Endothelial cell of umbilical vein (primary cell): ENCODE measurements at regions not wholly inside any gene's neighbourhood (a gene's known extent, or its start where the extent isn't known, plus 50 kb on each side); places are given as distances from the start of the nearest gene placed in this dataset.

ENCODE experiments used
- BruUV-seq: library from RNA; stranded (reverse); fragments of 400-500 nt; replicated peaks from 2 replicates; lab custom pipeline; 2021; lab: Mats Ljungman, UMichigan
- CTCF ChIA-PET: fragments of 300-600, 350-600 bp; sonication (Branson Sonifier 250); formaldehyde crosslinking; loops from one replicate; lab custom pipeline; 2021; ENCODE audit warnings: antibody characterized with exemption, inconsistent platforms; lab: Charles Lee
- POLR2A ChIA-PET: fragments of 300-600, 350-600 bp; sonication (Branson Sonifier 250); formaldehyde crosslinking; loops from one replicate; lab custom pipeline; 2021; ENCODE audit warnings: antibody characterized with exemption, inconsistent platforms; lab: Charles Lee
- DNase-seq: peaks from one replicate; pipeline ENCODE4 v3.0.0-alpha.2; 2011; ENCODE audit warnings: low read depth, low spot score
- FAIRE-seq: peaks from 2 replicates; lab custom pipeline; 2011; peaks lifted over from hg19 to GRCh38; lab: Jason Lieb, UNC
- H2AFZ ChIP-seq: 2 replicates; pipeline ENCODE4 v1.6.0; 2012; ENCODE audit warnings: low read depth, low read length, control low read depth, inconsistent platforms
- H3K27ac ChIP-seq: 2 replicates; pipeline ENCODE4 v1.5.1; 2011; ENCODE audit warnings: low read depth, mild to moderate bottlenecking, control low read depth, low read length, moderate library complexity; ENCODE audit not compliant: insufficient read depth
- H3K27me3 ChIP-seq, 2 experiments: 2 replicates each; pipeline versions ENCODE4 v1.6.0 to v1.6.1; 2011; ENCODE audit warnings: low read length in 2 of 2, mixed read lengths in 1 of 2; ENCODE audit not compliant: control insufficient read depth in 2 of 2, insufficient read depth in 2 of 2
- H3K36me3 ChIP-seq, 2 experiments: 2 replicates in 1 of 2; 3 replicates in 1 of 2; pipeline ENCODE4 v1.5.1; 2011; ENCODE audit warnings: low read length in 2 of 2, mild to moderate bottlenecking in 1 of 2, moderate library complexity in 1 of 2; ENCODE audit not compliant: control insufficient read depth in 2 of 2, insufficient read depth in 2 of 2; ENCODE audit errors: extremely low read depth in 1 of 2
- H3K4me1 ChIP-seq: 3 replicates; pipeline ENCODE4 v1.5.1; 2011; ENCODE audit warnings: mild to moderate bottlenecking, low read length; ENCODE audit not compliant: control insufficient read depth, insufficient read depth; ENCODE audit errors: extremely low read depth
- H3K4me2 ChIP-seq: 2 replicates; pipeline ENCODE4 v1.6.1; 2011; ENCODE audit warnings: low read length, control low read depth, mixed read lengths; ENCODE audit not compliant: insufficient read depth
- H3K4me3 ChIP-seq, 3 experiments: fragments of 200-600 bp in 1 of 3; sonication (generic), shearing (Covaris generic) in 1 of 3; replicated peaks in 1 of 3; 2 replicates each; pipeline ENCODE4 v1.5.1; 2011 to 2016; ENCODE audit warnings: control low read depth in 3 of 3, low read length in 3 of 3, mild to moderate bottlenecking in 2 of 3, inconsistent platforms in 1 of 3, low read depth in 1 of 3, moderate library complexity in 1 of 3; ENCODE audit not compliant: insufficient read depth in 1 of 3
- H3K79me2 ChIP-seq: 2 replicates; pipeline ENCODE4 v1.6.0; 2012; ENCODE audit warnings: low read length, inconsistent platforms; ENCODE audit not compliant: control insufficient read depth, insufficient read depth
- H3K9ac ChIP-seq: replicated peaks from 2 replicates; pipeline ENCODE3; 2011; ENCODE audit warnings: low read length, control low read depth; ENCODE audit not compliant: insufficient read depth; ENCODE audit errors: extremely low read depth
- H3K9me1 ChIP-seq: replicated peaks from 3 replicates; pipeline ENCODE4 v1.6.0; 2011; ENCODE audit warnings: mild to moderate bottlenecking, low read length; ENCODE audit not compliant: control insufficient read depth, insufficient read depth; ENCODE audit errors: extremely low read depth
- H3K9me3 ChIP-seq: replicated peaks from 2 replicates; pipeline ENCODE4 v1.5.1; 2012; ENCODE audit warnings: low read length, inconsistent platforms; ENCODE audit not compliant: control insufficient read depth, insufficient read depth
- H4K20me1 ChIP-seq: replicated peaks from 2 replicates; pipeline ENCODE3; 2011; ENCODE audit warnings: mild to moderate bottlenecking, low read length; ENCODE audit not compliant: control insufficient read depth, insufficient read depth; ENCODE audit errors: extremely low read depth
- EZH2 ChIP-seq: IDR thresholded peaks from 2 replicates; pipeline ENCODE4 v1.6.1; 2012; ENCODE audit warnings: borderline replicate concordance, low read depth, mild to moderate bottlenecking, moderate library complexity, low read length, inconsistent platforms; ENCODE audit not compliant: severe bottlenecking
- FOS ChIP-seq: IDR thresholded peaks from 2 replicates; pipeline ENCODE4 v1.6.1; 2011; ENCODE audit warnings: mild to moderate bottlenecking, low read length, moderate library complexity, borderline replicate concordance; ENCODE audit not compliant: insufficient read depth
- GATA2 ChIP-seq: IDR thresholded peaks from 2 replicates; pipeline ENCODE4 v1.7.0; 2011; ENCODE audit warnings: low read depth, mild to moderate bottlenecking, moderate library complexity, mixed read lengths, low read length; ENCODE audit not compliant: insufficient read length, insufficient read depth
- JUN ChIP-seq: IDR thresholded peaks from 2 replicates; pipeline ENCODE4 v1.6.1; 2011; ENCODE audit warnings: borderline replicate concordance, low read depth; ENCODE audit not compliant: insufficient read length, insufficient read depth
- MYC ChIP-seq: IDR thresholded peaks from one replicate; pipeline ENCODE4 v1.6.1; 2011; ENCODE audit warnings: mild to moderate bottlenecking, low read depth, low read length
- POLR2A ChIP-seq: IDR thresholded peaks from 2 replicates; pipeline ENCODE4 v1.6.1; 2012; ENCODE audit warnings: low read depth, mild to moderate bottlenecking, control low read depth, low read length
- POLR2AphosphoS5 ChIP-seq: IDR thresholded peaks from 2 replicates; pipeline ENCODE4 v1.6.1; 2012; ENCODE audit warnings: low read depth, mild to moderate bottlenecking, control low read depth, low read length, moderate library complexity; ENCODE audit not compliant: insufficient read depth
- dilution Hi-C: fragments of 300-500 bp; cut with MboI; formaldehyde crosslinking; loops from one replicate; pipeline ENCODE4 v1.15.0; 2019; ENCODE audit warnings: low sequenced_read_pairs; ENCODE audit not compliant: extremely low pct_ligation_motif_present
- intact Hi-C: fragments of 100-400 bp; cut with micrococcal nuclease; formaldehyde crosslinking; loops from one replicate; pipeline ENCODE4 v1.10.0; 2022
- TF ChIP-seq, protein P1 (sequence below), 2 donors: IDR thresholded peaks; 1 replicate in 1 of 2; 2 replicates in 1 of 2; pipeline ENCODE4 v1.5.1; 2011; ENCODE audit warnings: low read length in 2 of 2, mild to moderate bottlenecking in 2 of 2, moderate library complexity in 2 of 2, control low read depth in 1 of 2, inconsistent platforms in 1 of 2, low read depth in 1 of 2; ENCODE audit not compliant: insufficient read depth in 1 of 2; ENCODE audit errors: extremely low read depth in 1 of 2
- TF ChIP-seq, protein P2 (sequence below): IDR thresholded peaks from 2 replicates; pipeline ENCODE4 v1.6.1; 2011; ENCODE audit not compliant: insufficient read depth, insufficient read length

- H3K4me2 ChIP-seq, result no peak overlapping the region
- H3K36me3 ChIP-seq, result no peaks in the 10 kb centered on the region
- H3K79me2 ChIP-seq, result no peaks in the 10 kb centered on the region
- no peak overlapping the region for H3K4me3 ChIP-seq
- no peak for DNase-seq
- dilution Hi-C loops, result no loop called here
- H4K20me1 ChIP-seq, result no peaks in the 10 kb centered on the region
- intact Hi-C loops, result no loop called here
- no peak for FAIRE-seq
- POLR2A ChIA-PET, result no interaction called here
- CTCF ChIA-PET, result no interaction called here
- no peaks in the 10 kb centered on the region for H3K9me1 ChIP-seq
- peaks cover 7% of the 10 kb centered on the region for H3K9me3 ChIP-seq
- H3K4me1 ChIP-seq, result no peaks in the 10 kb centered on the region
- no peak overlapping the region for H3K9ac ChIP-seq
- H2AFZ ChIP-seq, result no peak overlapping the region
- no peak overlapping the region for H3K27ac ChIP-seq
- H3K27me3 ChIP-seq, result no peaks in the 10 kb centered on the region
- TF ChIP-seq GATA2 (no peak), FOS (no peak), JUN (no peak), MYC (no peak), POLR2A (no peak), POLR2AphosphoS5 (no peak), EZH2 (no peak)
- TF ChIP-seq, protein P1, sequence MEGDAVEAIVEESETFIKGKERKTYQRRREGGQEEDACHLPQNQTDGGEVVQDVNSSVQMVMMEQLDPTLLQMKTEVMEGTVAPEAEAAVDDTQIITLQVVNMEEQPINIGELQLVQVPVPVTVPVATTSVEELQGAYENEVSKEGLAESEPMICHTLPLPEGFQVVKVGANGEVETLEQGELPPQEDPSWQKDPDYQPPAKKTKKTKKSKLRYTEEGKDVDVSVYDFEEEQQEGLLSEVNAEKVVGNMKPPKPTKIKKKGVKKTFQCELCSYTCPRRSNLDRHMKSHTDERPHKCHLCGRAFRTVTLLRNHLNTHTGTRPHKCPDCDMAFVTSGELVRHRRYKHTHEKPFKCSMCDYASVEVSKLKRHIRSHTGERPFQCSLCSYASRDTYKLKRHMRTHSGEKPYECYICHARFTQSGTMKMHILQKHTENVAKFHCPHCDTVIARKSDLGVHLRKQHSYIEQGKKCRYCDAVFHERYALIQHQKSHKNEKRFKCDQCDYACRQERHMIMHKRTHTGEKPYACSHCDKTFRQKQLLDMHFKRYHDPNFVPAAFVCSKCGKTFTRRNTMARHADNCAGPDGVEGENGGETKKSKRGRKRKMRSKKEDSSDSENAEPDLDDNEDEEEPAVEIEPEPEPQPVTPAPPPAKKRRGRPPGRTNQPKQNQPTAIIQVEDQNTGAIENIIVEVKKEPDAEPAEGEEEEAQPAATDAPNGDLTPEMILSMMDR (IDR thresholded peaks at IDR 0.05; ENCODE audit: extremely low read depth in 1 of 2, insufficient read depth in 1 of 2, low read depth in 1 of 2, low read length in 2 of 2), result no peak
- TF ChIP-seq, protein P2, sequence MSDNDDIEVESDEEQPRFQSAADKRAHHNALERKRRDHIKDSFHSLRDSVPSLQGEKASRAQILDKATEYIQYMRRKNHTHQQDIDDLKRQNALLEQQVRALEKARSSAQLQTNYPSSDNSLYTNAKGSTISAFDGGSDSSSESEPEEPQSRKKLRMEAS, result no peak
- no TSS peak for BruUV-seq
Measured at GRCh38 chr18:73942081-73942625, 205.5 kb downstream of the FBXO15 start.
